ENCODE measurements at regions not wholly inside any gene's neighbourhood (a gene's known extent, or its start where the extent isn't known, plus 50 kb on each side); places are given as distances from the start of the nearest gene placed in this dataset.
"Not testable (repeated sequence)": the region's sequence is repeated elsewhere in the genome, so short reads cannot be mapped to it uniquely, and the experiment has no call there.

DNA sequence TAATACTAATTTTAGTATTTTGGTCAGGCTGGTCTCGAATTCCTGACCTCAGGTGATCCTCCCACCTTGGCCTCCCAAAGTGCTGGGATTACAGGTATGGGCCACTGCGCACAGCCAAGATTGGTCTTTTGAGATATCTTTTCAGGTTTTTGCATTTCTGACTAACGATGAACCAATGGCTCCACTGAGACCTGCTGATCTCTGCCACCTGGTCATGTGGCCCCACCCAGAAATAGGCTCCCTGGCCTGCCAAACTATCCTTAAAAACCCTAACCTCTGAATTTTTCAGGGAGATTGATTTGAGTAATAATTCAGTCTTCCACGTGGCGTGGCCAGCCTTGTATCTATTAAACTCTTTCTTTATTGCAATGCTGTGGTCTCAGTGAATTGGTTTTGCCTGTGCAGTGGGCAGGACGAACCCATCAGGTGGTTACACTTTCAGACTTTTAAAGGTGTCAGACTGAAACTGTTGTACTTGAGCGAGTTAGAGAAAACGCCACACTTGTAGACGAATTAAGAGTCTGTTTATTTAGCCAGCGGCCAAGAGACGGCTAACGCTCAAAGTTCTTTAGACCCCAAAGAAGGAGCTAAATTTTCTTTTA is 85.8 kb upstream of the MSH6 start:
- H3K4me1 ChIP-seq: no peaks in the 10 kb centered on the region
- H3K4me3 ChIP-seq: no peak overlapping the region
- H3K9me3 ChIP-seq: no peaks in the 10 kb centered on the region
- ATAC-seq (no peak), DNase-seq (no peak)
- no peak for TF ChIP-seq POLR2A (IDR thresholded peaks at IDR 0.05)
- TF ChIP-seq, protein P1, sequence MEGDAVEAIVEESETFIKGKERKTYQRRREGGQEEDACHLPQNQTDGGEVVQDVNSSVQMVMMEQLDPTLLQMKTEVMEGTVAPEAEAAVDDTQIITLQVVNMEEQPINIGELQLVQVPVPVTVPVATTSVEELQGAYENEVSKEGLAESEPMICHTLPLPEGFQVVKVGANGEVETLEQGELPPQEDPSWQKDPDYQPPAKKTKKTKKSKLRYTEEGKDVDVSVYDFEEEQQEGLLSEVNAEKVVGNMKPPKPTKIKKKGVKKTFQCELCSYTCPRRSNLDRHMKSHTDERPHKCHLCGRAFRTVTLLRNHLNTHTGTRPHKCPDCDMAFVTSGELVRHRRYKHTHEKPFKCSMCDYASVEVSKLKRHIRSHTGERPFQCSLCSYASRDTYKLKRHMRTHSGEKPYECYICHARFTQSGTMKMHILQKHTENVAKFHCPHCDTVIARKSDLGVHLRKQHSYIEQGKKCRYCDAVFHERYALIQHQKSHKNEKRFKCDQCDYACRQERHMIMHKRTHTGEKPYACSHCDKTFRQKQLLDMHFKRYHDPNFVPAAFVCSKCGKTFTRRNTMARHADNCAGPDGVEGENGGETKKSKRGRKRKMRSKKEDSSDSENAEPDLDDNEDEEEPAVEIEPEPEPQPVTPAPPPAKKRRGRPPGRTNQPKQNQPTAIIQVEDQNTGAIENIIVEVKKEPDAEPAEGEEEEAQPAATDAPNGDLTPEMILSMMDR (IDR thresholded peaks at IDR 0.05): no peak
- H3K27ac ChIP-seq: no peak overlapping the region
- intact Hi-C loops (cut with DNase I): no loop called here
- H3K27me3 ChIP-seq: no peaks in the 10 kb centered on the region
- no peaks in the 10 kb centered on the region for H3K36me3 ChIP-seq (replicated peaks in 1 of 2; ENCODE audit: insufficient read depth in 1 of 2, low read depth in 2 of 2)
- WGBS, 2 donors: 57 to 59% methylated on average over 12 of the region's 12 CpGs

DNA sequence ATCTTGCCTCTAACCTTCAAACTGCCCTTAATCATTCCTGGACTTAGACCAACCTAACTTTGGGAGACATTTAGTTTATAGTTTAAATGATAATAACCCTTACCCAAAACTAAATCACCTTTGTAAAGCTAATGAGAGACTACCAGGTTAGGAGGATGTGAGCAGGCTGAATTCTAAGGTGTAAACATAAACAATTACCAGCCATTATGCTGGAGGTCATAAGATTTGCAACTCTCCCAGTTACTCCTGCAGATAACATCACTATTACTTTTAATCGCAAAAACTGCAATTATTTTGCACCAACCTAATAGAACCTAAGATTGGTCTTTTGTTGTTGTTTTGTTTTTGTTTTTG is 86.5 kb upstream of the MSH6 start:
- no peak for TF ChIP-seq POLR2A (IDR thresholded peaks at IDR 0.05)
- TF ChIP-seq, protein P1 (IDR thresholded peaks at IDR 0.05): no peak
- Histone ChIP-seq H3K36me3 (replicated peaks in 1 of 2; ENCODE audit: insufficient read depth in 1 of 2, low read depth in 2 of 2) (no peaks in the 10 kb centered on the region), H3K4me3 (no peak overlapping the region), H3K27me3 (no peaks in the 10 kb centered on the region), H3K27ac (no peak overlapping the region), H3K4me1 (no peaks in the 10 kb centered on the region), H3K9me3 (no peaks in the 10 kb centered on the region)
- intact Hi-C loops (cut with DNase I): no loop called here
- DNase-seq (no peak), ATAC-seq (no peak)
- WGBS, 2 donors: 46 to 60% methylated on average over 1 of the region's 1 CpG

DNA sequence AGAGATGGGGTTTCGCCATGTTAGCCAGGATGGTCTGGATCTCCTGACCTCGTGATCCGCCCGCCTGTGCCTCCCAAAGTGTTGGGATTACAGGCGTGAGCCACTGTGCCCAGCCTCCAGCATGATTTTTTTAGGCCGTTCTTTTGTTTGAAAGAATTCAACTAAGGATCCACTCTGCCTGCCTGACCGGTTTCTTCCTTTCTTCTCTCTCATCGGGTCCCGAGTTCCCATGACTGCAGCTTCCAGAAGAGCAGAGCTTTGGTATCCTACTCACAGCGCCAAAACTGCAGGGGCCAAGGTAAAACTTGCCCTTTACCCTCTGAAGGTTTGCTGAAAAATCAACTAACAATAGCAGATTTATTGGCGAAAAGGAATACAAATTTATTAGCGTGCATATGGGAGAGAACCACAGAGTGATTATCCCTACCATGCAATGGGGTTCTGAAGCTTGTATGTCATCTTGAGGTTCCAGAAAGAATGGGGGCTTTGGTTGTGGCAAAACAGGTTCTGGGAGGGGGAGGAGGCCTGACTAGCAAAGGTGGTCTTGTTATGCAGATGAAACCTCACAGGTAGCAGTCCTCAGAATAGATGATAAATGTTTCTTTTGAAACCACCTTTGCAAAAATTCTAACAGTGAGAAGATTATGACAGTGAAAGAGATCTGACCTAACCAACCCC is 87.0 kb upstream of the MSH6 start:
- H3K4me1 ChIP-seq: no peaks in the 10 kb centered on the region
- no peaks in the 10 kb centered on the region for H3K36me3 ChIP-seq (replicated peaks in 1 of 2; ENCODE audit: insufficient read depth in 1 of 2, low read depth in 2 of 2)
- TF ChIP-seq POLR2A (IDR thresholded peaks at IDR 0.05): no peak
- TF ChIP-seq, protein P1 (IDR thresholded peaks at IDR 0.05): no peak
- no peaks in the 10 kb centered on the region for H3K9me3 ChIP-seq
- H3K4me3 ChIP-seq: no peak overlapping the region
- WGBS, 2 donors: 28 to 50% methylated on average over 8 to 11 of the region's 12 CpGs
- intact Hi-C loops (cut with DNase I): no loop called here
- ATAC-seq (no peak), DNase-seq (no peak)
- H3K27me3 ChIP-seq: no peaks in the 10 kb centered on the region
- no peak overlapping the region for H3K27ac ChIP-seq

DNA sequence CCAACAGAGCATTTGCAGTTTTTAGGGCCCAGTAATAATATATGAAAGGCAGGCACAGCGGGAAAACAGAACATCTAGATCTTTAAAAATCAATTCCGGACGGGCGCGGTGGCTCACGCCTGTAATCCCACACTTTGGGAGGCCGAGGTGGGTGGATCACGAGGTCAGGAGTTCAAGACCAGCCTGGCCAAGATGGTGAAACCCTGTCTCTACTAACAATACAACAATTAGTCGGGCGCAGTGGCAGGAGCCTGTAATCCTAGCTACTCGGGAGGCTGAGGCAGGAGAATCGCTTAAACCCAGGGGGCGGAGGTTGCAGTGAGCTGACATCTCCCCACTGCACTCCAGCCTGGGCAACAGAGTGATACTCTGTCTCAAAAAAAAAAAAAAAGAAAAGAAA is 88.5 kb upstream of the MSH6 start:
- H3K4me3 ChIP-seq; H3K4me1 ChIP-seq; H3K9me3 ChIP-seq; DNase-seq; H3K36me3 ChIP-seq (replicated peaks in 1 of 2; ENCODE audit: insufficient read depth in 1 of 2, low read depth in 2 of 2); H3K27me3 ChIP-seq; intact Hi-C loops (cut with DNase I); ATAC-seq; H3K27ac ChIP-seq: not testable (repeated sequence)
- WGBS, 2 donors: 87% methylated on average over 11 to 13 of the region's 13 CpGs

DNA sequence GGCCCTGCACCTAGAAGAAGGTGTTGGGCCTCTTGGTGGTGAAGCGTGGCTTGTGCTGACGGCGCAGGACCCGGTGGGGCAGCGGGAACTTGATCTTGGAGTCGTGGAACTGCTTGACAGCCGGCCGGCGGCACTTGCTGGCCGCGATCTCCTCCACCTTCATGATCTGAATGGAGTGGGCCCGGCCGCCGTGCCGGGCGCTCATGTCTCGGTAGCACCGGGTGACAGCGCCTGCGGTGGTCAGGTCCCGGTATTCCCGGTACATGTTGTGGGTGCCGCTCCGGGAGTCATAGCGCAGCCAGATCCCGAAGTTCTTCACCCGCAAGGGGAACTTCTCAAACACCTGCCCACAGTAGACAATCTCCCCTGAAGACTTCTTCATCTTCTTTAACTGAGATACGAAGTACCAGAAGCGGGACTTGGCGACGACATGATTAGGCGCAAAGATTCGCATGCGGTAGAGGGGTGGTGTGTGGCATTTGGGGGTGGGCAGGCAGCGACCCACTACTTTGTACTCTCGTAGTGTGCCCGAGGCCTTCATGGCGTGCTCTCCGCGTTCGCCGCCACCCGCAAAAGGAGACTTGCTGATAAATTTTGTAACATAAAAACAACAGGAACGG is 92.1 kb upstream of the MSH6 start:
- intact Hi-C loops (cut with DNase I); H3K27me3 ChIP-seq; H3K4me3 ChIP-seq; DNase-seq; ATAC-seq; H3K9me3 ChIP-seq; H3K4me1 ChIP-seq; H3K27ac ChIP-seq; H3K36me3 ChIP-seq (replicated peaks in 1 of 2; ENCODE audit: insufficient read depth in 1 of 2, low read depth in 2 of 2): not testable (repeated sequence)
- 94% methylated on average over 15 to 43 of the region's 44 CpGs for WGBS, 2 donors
